NT2/D1 (cell line): ENCODE measurements at regions not wholly inside any gene's neighbourhood (a gene's known extent, or its start where the extent isn't known, plus 50 kb on each side); places are given as distances from the start of the nearest gene placed in this dataset.

Experiments
- SUZ12 ChIP-seq: IDR thresholded peaks from 2 replicates; pipeline ENCODE4 v1.6.1; 2011; ENCODE audit not compliant: insufficient read length, insufficient read depth; ENCODE audit errors: extremely low read depth
- YY1 ChIP-seq: IDR thresholded peaks from 2 replicates; pipeline ENCODE4 v1.6.1; 2011; ENCODE audit not compliant: insufficient read length, insufficient read depth
- ZNF274 ChIP-seq: IDR thresholded peaks from 2 replicates; pipeline ENCODE4 v1.6.1; 2011; ENCODE audit warnings: mild to moderate bottlenecking, low read depth, low read length

GRCh38 chr6:65787787-65788186, 80.8 kb upstream of the EYS start:
- TF ChIP-seq ZNF274 (no peak), YY1 (no peak), SUZ12 (no peak)
